ENCODE measurements at regions not wholly inside any gene's neighbourhood (a gene's known extent, or its start where the extent isn't known, plus 50 kb on each side); places are given as distances from the start of the nearest gene placed in this dataset.

DNA sequence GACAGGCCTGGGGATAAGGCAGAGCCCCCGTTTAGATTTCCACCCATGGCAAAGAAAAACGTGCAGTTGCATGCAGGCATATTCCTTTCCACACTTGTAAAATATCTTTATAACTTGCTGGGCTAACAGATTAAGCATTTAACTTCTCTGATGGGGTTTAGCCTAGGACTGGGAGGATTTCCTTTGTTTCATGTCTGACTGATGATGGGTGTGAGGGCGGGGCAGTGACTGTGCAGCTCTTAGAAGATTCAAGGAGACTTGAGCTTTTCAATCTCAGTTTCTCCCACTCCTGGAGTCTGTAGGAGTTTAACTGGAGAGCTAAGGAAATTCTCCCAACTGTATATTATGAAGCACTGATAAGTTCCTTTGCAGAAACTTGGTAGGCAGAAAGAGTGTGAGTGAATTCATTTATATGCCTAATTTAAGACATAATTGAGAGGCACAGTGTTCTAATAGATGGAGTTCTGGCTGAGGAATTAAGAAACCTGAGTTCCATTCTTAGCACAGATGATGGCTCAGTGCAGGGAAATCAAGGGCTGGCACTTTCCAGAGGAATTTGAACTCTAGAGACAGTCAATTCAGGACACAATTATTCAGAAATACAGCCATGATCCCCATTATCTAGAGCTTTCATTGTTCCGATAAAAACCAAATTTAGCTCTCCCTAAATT lies 214.6 kb upstream of the CNR1 start:
- TF ChIP-seq EZH2 (IDR thresholded peaks at IDR 0.05; ENCODE audit: borderline replicate concordance, low read depth, low read length, severe bottlenecking) = no peak
- no peak for TF ChIP-seq CTCF (IDR thresholded peaks at IDR 0.05; ENCODE audit: borderline replicate concordance, extremely low read depth, low read length, poor library complexity, severe bottlenecking)
- no peaks in the 10 kb centered on the region for H3K27me3 ChIP-seq (ENCODE audit: insufficient read depth, low read length, poor library complexity)
- H3K27ac ChIP-seq (ENCODE audit: low read length) = no peak overlapping the region
- no peak overlapping the region for H3K4me3 ChIP-seq (ENCODE audit: low read depth in 1 of 2, low read length in 2 of 2)
- H4K20me1 ChIP-seq (ENCODE audit: insufficient read depth, low read length) = no peaks in the 10 kb centered on the region
- ATAC-seq (ENCODE audit: insufficient read depth, low read depth) (no peak), DNase-seq (no peak)
- no peak overlapping the region for H3K9ac ChIP-seq (ENCODE audit: low read depth, low read length)
- no peaks in the 10 kb centered on the region for H3K79me2 ChIP-seq (ENCODE audit: insufficient read depth, low read length)
- H3K4me1 ChIP-seq (ENCODE audit: insufficient read depth, low read length) = no peaks in the 10 kb centered on the region
- H2AFZ ChIP-seq (ENCODE audit: low read depth, low read length) = no peak overlapping the region
- no peaks in the 10 kb centered on the region for H3K9me3 ChIP-seq (ENCODE audit: insufficient read depth, low read length, severe bottlenecking)
- H3K4me2 ChIP-seq (ENCODE audit: insufficient read depth, low read length) = no peak overlapping the region
- no peaks in the 10 kb centered on the region for H3K36me3 ChIP-seq (ENCODE audit: insufficient read depth, low read length)

DNA sequence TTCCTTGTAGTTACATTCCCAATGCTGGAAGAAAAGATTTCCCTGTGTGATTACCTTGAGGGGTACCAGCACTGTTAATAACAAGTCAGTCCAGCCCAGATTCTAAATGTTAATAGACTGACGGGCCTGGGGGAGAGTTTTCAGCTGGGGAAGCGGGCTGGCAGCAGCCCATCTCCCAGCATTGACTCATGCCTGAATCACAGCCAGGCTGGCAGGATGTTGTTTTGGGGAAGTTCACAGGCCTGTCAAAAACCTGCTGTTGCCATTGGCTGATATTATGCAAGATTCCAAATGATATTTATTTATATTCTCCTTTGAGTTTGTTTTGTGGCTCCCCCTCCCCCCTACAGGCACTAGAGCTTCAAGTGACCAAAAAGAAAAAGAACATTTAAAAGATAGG lies 213.9 kb upstream of the CNR1 start:
- no peak for ATAC-seq (ENCODE audit: insufficient read depth, low read depth)
- H3K4me3 ChIP-seq (ENCODE audit: low read depth in 1 of 2, low read length in 2 of 2) = no peak overlapping the region
- DNase-seq = no peak
- no peak overlapping the region for H3K4me2 ChIP-seq (ENCODE audit: insufficient read depth, low read length)
- H3K36me3 ChIP-seq (ENCODE audit: insufficient read depth, low read length) = no peaks in the 10 kb centered on the region
- no peaks in the 10 kb centered on the region for H3K79me2 ChIP-seq (ENCODE audit: insufficient read depth, low read length)
- no peak overlapping the region for H3K27ac ChIP-seq (ENCODE audit: low read length)
- no peak overlapping the region for H3K9ac ChIP-seq (ENCODE audit: low read depth, low read length)
- H2AFZ ChIP-seq (ENCODE audit: low read depth, low read length) = no peak overlapping the region
- no peak for TF ChIP-seq CTCF (IDR thresholded peaks at IDR 0.05; ENCODE audit: borderline replicate concordance, extremely low read depth, low read length, poor library complexity, severe bottlenecking)
- TF ChIP-seq EZH2 (IDR thresholded peaks at IDR 0.05; ENCODE audit: borderline replicate concordance, low read depth, low read length, severe bottlenecking) = no peak
- H3K4me1 ChIP-seq (ENCODE audit: insufficient read depth, low read length) = no peaks in the 10 kb centered on the region
- no peaks in the 10 kb centered on the region for H3K9me3 ChIP-seq (ENCODE audit: insufficient read depth, low read length, severe bottlenecking)
- H4K20me1 ChIP-seq (ENCODE audit: insufficient read depth, low read length) = no peaks in the 10 kb centered on the region
- H3K27me3 ChIP-seq (ENCODE audit: insufficient read depth, low read length, poor library complexity) = no peaks in the 10 kb centered on the region

DNA sequence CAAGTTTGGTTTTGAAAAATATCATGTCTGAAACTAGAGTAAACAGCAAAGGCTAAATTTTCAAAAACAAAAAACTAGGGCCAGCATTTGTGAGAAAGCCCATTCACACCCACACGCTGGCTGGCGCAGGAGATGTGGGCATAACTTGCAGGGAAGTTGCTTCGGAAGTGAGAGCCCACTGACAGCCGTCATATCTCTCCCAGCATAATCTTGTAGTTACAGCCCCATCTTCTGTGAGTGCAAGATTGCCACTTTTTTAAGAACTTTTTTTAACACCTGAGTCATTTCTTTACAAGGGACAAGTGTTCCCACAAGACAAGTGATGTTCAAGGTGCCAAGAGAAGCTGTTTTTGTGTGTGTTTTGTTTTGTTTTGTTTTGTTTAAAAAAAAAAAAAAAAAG lies 212.5 kb upstream of the CNR1 start:
- H3K27ac ChIP-seq (ENCODE audit: low read length) = no peak overlapping the region
- TF ChIP-seq CTCF (IDR thresholded peaks at IDR 0.05; ENCODE audit: borderline replicate concordance, extremely low read depth, low read length, poor library complexity, severe bottlenecking) = no peak
- no peaks in the 10 kb centered on the region for H3K9me3 ChIP-seq (ENCODE audit: insufficient read depth, low read length, severe bottlenecking)
- H3K4me1 ChIP-seq (ENCODE audit: insufficient read depth, low read length) = no peaks in the 10 kb centered on the region
- no peak overlapping the region for H3K4me3 ChIP-seq (ENCODE audit: low read depth in 1 of 2, low read length in 2 of 2)
- H3K4me2 ChIP-seq (ENCODE audit: insufficient read depth, low read length) = no peak overlapping the region
- ATAC-seq (ENCODE audit: insufficient read depth, low read depth) = no peak
- H4K20me1 ChIP-seq (ENCODE audit: insufficient read depth, low read length) = no peaks in the 10 kb centered on the region
- no peak overlapping the region for H3K9ac ChIP-seq (ENCODE audit: low read depth, low read length)
- no peak overlapping the region for H2AFZ ChIP-seq (ENCODE audit: low read depth, low read length)
- no peaks in the 10 kb centered on the region for H3K79me2 ChIP-seq (ENCODE audit: insufficient read depth, low read length)
- H3K27me3 ChIP-seq (ENCODE audit: insufficient read depth, low read length, poor library complexity) = no peaks in the 10 kb centered on the region
- H3K36me3 ChIP-seq (ENCODE audit: insufficient read depth, low read length) = no peaks in the 10 kb centered on the region
- DNase-seq = no peak

Measured in DND-41 (cell line).